Stimulated activated naive CD8-positive, alpha-beta T cell treated with anti-CD3 and anti-CD28 coated beads, Interleukin-15, Interleukin-2, amounts not matched to agents 100 U/mL and 50 U/mL, for 24 hours (primary cell): ENCODE measurements at regions not wholly inside any gene's neighbourhood (a gene's known extent, or its start where the extent isn't known, plus 50 kb on each side); places are given as distances from the start of the nearest gene placed in this dataset.

Experiments
- ATAC-seq: fragments of 150-1000 bp; cut with Tn5 transposase; one replicate; pipeline ENCODE4 v1.10.0; 2021
- DNase-seq: peaks from one replicate; pipeline ENCODE4 v3.0.0; 2021

- DNase-seq (no peak), ATAC-seq (no peak)
Observed at GRCh38 chr1:87883906-87884305, 555.2 kb downstream of the LMO4 start.

DNA sequence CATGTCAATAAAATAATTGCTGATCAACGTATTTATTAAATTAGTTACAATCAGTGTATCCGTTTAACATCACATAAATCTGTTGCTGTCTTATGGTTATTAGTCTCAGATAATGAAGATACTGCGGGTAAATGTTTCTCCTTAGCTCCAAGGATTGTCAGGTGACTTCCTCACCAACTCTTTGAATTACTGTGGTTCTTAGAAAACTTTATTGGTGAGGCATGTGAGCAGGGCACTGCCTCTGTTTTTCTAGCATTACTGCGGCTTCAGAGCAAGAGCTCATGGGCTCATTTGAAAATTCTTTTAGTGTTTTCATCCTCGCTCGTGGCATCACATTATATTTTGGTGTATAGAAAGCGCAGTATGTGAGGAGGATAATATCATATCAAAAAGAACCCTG is 555.9 kb downstream of the LMO4 start:
- no peak for ATAC-seq

GRCh38 chr1:87885278-87886025 is 556.8 kb downstream of the LMO4 start:
- DNase-seq (no peak), ATAC-seq (no peak)

More for the DNA sequence above, 555.9 kb downstream of the LMO4 start:
- DNase-seq: no peak

DNA sequence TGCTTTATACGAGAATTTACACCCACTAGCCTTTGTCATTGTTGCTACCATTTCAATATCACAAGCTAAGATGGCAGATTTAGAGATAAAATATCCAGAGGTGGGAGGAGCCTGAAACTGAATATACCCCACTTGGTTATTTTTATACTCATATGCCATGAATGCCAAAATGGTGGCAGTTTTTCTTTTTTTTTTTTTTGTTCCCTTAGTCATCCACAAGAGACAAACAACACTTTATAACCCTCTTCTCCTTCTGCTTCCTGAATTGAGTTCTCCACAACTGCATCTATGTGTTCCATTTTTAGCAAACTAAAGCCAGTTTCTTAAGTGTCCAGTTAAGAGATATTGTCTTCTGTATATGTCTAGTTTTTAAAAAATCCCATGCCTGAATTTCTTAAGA is 558.4 kb downstream of the LMO4 start:
- DNase-seq (no peak), ATAC-seq (no peak)

DNA sequence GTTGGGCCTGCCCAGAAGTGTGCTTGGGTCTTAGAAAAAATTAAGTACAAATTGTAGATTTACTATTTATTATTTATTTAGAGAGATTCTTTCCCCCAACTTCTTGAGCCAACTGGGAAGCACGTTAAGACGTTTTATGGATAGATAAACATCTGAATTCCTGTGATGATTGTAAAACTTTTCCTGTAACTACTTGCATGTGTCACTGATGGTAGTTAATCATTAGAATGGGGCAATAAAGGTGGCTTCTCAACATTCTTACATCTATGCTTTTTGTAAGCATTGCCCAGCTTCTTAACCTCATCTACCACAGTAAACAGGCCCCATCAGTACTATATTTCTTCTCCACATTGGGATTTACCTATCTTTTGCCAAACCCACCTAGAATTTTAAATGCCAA is 559.8 kb downstream of the LMO4 start:
- no peak for DNase-seq
- no peak for ATAC-seq

DNA sequence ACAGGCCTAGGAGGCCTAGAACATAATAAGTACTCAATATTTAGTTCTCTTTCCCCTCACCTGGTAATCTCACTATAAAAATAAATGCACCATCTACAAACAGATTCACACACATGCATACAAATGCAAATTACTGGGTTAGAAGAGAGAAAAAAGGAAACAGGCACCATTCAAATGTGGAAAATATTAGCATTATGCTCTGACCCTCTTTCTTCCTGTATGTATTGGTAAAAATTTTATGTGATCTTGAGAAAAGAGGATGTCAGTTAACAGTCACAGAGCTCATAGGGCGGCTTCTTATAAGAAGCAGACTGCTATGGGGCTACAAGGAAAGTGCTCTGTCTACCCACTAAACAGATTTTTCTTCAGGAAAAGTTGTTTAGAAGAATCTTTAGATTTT is 565.4 kb downstream of the LMO4 start:
- DNase-seq: no peak
- ATAC-seq: no peak

GRCh38 chr1:87897481-87897880 is 568.8 kb downstream of the LMO4 start:
- ATAC-seq: no peak
- DNase-seq: no peak

DNA sequence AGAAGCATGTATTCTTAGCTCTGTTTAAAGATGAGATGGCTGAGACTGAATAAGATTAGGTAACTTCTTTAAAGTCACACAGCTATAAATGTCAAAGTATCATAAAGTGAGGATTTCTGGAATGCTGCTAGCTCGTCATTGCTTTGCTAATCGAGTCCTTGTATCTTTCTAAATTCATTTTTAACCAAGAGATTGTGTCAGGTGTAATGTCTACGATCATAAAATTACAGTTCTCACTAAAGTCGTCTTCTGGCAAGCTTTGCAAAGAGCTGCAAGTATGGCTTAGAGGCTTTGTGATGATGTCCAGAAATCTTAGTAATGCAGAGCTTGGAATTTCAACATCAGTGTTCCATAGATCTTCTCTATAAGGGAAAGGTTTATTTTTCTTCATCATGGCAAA is 569.8 kb downstream of the LMO4 start:
- DNase-seq (no peak), ATAC-seq (no peak)

DNA sequence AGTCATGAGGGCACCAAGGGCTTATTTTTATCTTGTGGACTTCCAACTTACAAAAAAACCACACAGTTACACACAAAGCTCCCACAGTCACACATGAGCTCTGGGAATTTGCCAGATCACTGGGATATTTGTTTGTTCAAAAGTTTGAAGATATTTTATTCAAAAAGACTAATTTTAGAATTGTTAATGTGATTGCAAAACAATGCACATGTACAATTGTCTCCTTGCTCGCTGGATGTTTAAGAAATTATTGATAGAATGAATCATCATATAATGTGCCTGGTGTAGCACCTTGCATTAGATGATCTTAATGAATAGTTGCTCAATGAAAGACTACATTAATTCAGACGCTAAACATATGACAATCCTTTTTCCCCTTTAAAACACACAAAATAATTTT is 570.3 kb downstream of the LMO4 start:
- ATAC-seq (no peak), DNase-seq (no peak)

DNA sequence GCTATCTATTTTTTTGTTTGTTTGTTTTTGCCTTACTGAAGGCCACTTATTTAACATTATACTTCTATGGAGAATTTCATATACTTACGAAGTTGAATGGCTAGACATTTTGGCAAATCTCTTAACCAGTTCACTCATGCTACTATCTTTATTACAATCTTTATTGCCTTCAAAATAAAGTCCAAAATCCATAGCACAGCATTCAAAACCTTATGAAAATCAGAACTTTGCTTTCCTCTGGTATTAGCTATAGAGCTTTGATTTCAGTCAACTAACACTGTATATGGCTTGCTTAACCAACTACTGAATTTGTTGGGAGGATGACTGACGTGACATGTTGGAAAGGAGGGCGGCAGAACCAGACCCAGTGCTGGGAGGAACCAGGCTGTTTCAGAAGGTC is 571.1 kb downstream of the LMO4 start:
- DNase-seq (no peak), ATAC-seq (no peak)

DNA sequence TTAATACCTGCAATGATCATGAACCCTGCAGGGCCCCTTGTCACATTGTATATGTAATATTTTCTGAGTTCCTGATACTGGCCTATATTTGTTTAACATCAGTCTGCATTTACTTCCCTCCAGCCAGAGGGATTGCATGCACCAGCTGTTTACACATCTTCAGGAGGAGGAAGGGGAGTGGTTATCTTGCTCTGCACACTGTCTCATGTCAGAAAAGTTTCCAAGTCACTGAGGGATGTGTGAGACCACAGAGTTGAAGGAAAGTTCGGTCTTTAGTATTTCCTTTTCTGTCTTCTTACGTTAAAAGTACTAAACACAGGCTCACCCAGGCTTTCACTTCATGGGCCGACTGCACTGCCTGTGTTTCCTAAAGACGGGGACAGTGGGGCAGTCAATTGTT is 574.1 kb downstream of the LMO4 start:
- DNase-seq (no peak), ATAC-seq (peak; percentile 14)

DNA sequence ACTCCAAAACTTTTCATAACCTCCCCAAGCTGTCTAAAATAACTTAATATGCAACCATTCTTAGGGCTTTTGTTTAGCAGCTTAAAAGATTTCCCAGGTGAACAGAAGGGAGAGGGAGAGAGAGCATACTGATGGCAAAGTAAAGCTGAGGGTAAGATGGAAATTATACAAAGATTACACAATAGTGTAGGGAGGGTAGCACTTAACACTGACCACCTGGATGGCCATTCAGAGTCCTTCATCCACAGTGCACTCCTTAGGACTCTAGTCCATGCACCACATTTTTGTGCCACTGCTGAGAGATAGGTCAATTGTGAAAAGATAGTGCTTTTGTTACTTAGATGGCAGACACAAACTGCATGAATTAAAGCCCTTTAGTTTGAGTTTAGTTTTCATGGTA is 574.6 kb downstream of the LMO4 start:
- ATAC-seq: no peak

GRCh38 chr1:87904651-87905050 is 576.0 kb downstream of the LMO4 start:
- no peak for ATAC-seq

More for the DNA sequence above, 574.6 kb downstream of the LMO4 start:
- no peak for DNase-seq

DNA sequence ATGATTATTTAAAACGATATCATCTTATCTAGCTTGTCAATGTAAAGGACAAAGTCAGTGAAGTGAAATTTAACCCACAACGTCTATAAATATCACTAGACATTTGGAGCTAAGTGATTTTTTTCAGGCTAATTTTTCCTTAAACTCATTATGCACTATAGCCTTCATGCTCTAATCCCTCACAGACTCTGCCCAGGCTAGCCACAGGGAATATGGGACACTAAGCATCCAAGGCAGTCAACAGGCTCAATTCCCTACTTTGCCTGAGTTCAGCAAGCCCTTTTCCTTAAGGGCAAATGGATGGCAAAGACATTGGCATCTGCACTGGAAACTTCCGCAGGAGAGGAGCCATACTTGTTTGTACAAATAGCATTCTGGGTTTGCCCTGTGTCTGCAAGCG is 577.0 kb downstream of the LMO4 start:
- DNase-seq: no peak
- no peak for ATAC-seq

More at GRCh38 chr1:87904651-87905050, 576.0 kb downstream of the LMO4 start:
- DNase-seq: no peak

DNA sequence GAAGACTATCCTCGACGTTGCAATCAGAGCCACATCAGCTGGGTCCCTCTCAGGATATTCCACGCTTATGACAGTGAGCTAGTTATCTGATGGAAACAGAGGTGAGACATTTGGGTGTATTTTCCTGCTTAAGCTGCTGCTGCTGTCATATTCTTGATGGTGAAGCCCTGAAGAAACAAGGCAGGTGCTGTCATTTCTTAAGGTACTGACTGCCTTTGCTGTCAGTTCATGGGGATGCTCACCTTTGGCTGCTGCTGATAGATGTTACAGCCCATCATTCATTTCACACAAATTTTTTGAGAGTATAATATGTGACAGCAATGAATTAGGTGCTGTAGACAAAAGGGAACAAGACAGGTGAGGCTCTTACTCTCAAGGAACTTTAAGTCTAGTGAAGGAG is 577.4 kb downstream of the LMO4 start:
- DNase-seq (no peak), ATAC-seq (no peak)

DNA sequence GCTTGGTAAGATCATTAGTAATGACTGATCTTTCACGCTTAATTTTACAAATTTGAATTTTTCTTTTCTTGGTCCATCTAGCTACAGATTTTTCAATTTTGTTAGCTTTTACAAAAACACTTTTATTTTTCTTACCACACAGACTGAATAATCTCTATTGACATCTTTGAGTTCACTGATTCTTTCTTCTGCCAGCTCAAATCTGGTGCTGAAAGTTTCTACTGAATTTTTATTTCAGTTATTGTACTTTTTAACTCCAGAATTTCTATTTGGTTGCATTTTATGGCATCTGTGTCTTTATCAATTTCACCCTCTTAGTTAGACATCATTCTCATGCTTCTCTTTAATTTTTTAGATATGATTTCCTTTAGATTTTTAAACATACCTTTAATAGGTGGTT is 584.7 kb downstream of the LMO4 start:
- DNase-seq (no peak), ATAC-seq (no peak)

DNA sequence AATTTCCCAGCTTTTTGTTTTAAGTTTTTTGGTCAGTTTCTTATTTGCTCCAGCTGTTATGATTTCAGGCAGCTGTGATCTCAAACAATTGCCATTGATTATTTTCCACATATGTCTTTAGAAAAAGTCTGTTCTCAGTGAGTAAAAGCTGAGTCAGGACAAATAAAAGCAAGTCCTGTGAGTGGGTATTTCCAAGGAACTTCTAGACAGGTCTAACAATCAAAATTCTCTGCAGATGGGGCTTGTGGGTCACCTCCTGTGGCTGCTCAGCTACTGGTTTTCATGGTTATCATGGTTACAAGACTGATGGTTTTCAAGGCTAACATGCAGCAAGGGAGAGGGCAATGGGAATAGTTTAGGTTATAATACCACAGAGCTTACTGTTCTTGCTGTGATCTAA is 585.7 kb downstream of the LMO4 start:
- no peak for DNase-seq
- no peak for ATAC-seq

- ATAC-seq (no peak), DNase-seq (no peak)
Observed at GRCh38 chr1:87915771-87916170, 587.1 kb downstream of the LMO4 start.

DNA sequence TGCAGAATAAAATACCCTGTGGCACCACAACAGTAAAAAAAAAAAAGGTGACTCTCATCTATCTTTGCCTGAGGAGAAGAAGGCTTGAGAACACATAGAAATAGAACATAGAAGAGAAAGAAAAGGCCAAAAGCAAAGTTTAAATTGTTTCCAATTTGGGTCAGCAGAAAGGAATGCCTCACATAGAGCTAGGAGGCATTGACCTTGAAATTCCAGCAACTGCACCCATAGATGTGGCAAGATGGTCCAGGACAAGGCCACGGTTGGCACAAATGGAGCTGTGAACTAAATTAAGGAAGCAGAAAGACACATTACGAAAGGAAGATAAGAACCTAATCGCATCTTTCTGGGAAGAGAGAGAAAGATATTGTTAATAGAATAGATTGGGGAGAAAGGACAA is 588.3 kb downstream of the LMO4 start:
- DNase-seq: no peak
- no peak for ATAC-seq

GRCh38 chr1:87918398-87918797 is 589.7 kb downstream of the LMO4 start:
- DNase-seq (no peak), ATAC-seq (no peak)

GRCh38 chr1:87922885-87923284 is 594.2 kb downstream of the LMO4 start:
- DNase-seq: no peak
- ATAC-seq: no peak

DNA sequence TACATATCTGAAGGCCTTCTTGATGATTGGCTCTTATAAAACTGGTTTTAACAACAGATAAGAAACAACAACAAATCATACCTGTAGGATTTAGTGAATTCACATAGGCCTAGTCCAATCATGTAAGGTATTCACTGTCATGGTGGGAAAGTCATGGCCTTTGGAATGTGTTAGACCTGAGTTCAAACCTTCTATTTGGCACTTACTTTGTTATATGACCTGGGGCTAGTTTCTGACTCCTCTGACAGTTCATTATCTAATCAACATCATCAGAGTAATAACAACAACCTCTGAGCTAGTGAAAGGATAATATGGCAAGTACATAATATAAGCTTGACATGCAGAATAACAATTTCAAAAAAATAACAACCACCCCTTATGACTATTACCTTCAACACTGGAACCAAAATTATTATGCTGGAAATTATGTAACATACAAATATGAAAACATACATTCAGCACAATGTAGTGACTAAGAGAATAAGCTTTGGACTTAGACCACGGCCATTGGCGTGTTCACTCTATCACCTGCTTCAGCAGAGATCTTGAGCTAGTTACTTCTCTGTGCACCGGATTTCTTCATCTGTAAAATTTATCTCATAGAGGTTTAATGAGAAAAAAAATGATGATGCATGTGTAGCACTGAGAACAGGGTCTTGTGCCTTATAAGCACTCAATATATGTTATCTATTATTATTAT is 597.6 kb downstream of the LMO4 start:
- DNase-seq (no peak), ATAC-seq (no peak)

- no peak for ATAC-seq
- no peak for DNase-seq
Observed at GRCh38 chr1:87926921-87927320, 598.2 kb downstream of the LMO4 start.
